Epithelial cell of esophagus (primary cell): ENCODE measurements at regions not wholly inside any gene's neighbourhood (a gene's known extent, or its start where the extent isn't known, plus 50 kb on each side); places are given as distances from the start of the nearest gene placed in this dataset.

ENCODE experiments used
- DNase-seq: peaks from one replicate; pipeline ENCODE4 v3.0.0; 2010; ENCODE audit warnings: low read depth
- H3K4me3 ChIP-seq: 2 replicates; pipeline ENCODE4 v1.5.1; 2011; ENCODE audit warnings: mild to moderate bottlenecking, low read length, control low read depth
- CTCF ChIP-seq: IDR thresholded peaks from 2 replicates; pipeline ENCODE4 v1.5.1; 2011; ENCODE audit warnings: low read depth, mild to moderate bottlenecking, low read length, control low read depth, inconsistent platforms; ENCODE audit not compliant: insufficient read depth; ENCODE audit errors: missing control alignments

DNA sequence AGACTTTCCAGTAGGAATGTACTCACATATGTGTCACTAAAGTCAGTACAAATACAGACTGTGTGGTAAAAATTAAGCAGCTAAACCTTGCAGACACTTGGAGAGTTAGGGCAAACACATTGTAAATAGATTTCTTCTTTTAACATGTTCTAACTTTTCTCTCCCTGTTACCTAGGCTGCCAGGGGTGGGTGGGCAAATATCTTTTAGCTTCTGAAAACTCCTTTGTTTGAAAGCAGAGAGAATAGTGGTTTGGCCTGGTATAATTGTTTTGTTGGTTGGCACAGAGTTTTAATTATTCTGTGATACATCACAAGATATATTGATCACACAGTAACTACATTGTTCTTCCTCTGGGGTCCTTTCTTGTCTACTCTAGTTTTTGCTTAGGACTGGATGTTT, 289.8 kb upstream of the DACH1 start:
- H3K4me3 ChIP-seq: no peak overlapping the region
- no peak for DNase-seq
- TF ChIP-seq CTCF: no peak

DNA sequence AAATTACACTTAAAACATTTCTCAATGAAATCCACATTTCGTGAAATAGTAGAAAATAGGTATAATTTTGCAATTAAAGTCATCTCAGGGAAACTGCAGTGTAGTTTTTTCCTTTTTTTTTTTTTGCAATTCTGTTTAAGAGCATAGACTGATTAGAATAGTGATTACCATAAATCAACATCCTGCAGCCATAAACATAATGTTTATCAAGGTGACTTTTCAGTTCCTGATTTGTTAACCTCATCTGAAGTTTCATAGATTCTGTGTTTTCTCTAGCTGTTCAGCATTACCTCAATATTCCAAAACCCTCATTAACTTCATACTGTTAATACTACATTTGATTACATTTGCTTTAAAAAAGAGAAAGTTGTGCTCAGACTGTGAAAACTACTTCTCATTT, 286.3 kb upstream of the DACH1 start:
- no peak overlapping the region for H3K4me3 ChIP-seq
- no peak for DNase-seq
- no peak for TF ChIP-seq CTCF

GRCh38 chr13:72151241-72151640, 284.2 kb upstream of the DACH1 start:
- no peak overlapping the region for H3K4me3 ChIP-seq
- peak; percentile 80 for DNase-seq
- no peak for TF ChIP-seq CTCF

DNA sequence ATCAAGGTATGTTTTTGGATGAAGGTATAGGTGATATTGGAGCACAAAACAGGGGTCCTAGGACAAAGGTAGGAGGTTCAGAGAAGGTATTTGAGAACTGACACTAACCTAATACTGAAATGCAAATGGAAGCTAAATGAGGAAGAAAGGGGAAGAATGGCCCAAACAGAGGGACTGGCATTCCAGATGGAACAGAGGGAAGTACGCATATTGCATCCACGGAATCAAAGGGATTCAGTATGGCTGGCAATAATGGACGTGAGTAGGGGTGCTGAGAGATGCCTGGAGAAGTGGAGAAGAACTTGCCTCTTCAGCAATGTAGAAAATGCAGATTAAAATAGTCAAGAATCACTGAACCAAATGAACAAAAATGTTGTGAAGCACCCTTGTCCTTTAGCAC, 283.5 kb upstream of the DACH1 start:
- no peak for TF ChIP-seq CTCF
- H3K4me3 ChIP-seq: no peak overlapping the region
- no peak for DNase-seq

DNA sequence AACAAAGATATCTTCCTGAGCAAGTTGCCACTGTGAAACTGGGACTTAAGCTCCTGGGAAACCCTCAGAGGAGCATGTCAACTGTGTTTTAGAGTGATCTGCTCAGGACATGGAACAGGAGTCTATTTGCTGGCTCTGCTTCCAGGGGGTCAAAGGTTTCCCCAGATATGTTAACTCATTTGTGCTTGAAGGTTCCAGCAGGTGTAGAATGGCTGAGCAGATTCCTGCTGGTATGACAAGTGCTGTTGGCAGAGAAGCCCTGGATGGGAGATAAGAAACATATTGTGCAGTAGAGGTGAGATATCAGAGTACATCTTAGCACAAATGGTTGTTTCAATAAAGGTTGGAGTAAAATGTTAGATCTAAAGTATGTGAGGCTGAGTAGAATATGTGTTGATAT, 282.7 kb upstream of the DACH1 start:
- no peak for DNase-seq
- no peak overlapping the region for H3K4me3 ChIP-seq
- TF ChIP-seq CTCF: no peak

- TF ChIP-seq CTCF: no peak
Measured at GRCh38 chr13:72146816-72147215, 279.8 kb upstream of the DACH1 start.

DNA sequence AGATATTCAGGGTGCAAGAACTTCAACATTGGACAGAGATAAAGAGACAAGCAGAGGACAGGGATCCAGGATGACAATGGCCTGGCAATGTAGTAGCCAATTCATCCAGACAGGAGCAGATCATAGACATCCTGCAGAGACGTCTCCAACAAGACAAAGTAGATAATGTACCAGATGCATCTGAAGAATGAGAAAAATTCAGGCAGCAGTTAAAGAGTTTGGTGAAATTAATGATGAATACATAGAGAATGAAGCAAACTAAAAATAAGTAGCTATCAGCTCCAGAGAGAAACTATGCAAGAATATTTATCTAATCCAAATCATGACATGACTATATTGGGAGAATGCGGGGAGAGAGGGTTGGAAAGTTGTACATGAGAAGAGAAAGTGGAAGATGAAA, 278.4 kb upstream of the DACH1 start:
- no peak overlapping the region for H3K4me3 ChIP-seq
- TF ChIP-seq CTCF: no peak
- DNase-seq: no peak

More at GRCh38 chr13:72146816-72147215, 279.8 kb upstream of the DACH1 start:
- no peak overlapping the region for H3K4me3 ChIP-seq
- no peak for DNase-seq
